K562 (cell line): ENCODE measurements at regions not wholly inside any gene's neighbourhood (a gene's known extent, or its start where the extent isn't known, plus 50 kb on each side); places are given as distances from the start of the nearest gene placed in this dataset.
A peak's percentile ranks its signal among the peaks of the same experiment; 100 is the strongest.
"Not testable (repeated sequence)": the region's sequence is repeated elsewhere in the genome, so short reads cannot be mapped to it uniquely, and the experiment has no call there.

Experiments used
- ATAC-seq: fragments of 200-7000 bp; cut with Tn5 transposase; 3 replicates; pipeline ENCODE4 v1.9.1; 2020; ENCODE audit warnings: moderate library complexity
- BruUV-seq: library from RNA; stranded (reverse); fragments of 400-500 nt; replicated peaks from 2 replicates; lab custom pipeline; 2021; lab: Mats Ljungman, UMichigan
- CTCF ChIA-PET: fragments of 300-600 bp; formaldehyde crosslinking; extraction: SDS; loops from one replicate; lab custom pipeline; 2021; ENCODE audit warnings: low intra/inter-chr PET ratio; lab: Yijun Ruan, JAX
- POLR2A ChIA-PET: fragments of 300-600, 350-650 bp; sonication (Branson Sonifier 250); formaldehyde crosslinking; extraction: SDS; loops from one replicate; lab custom pipeline; 2021; ENCODE audit warnings: antibody characterized with exemption, inconsistent platforms; lab: Yijun Ruan, JAX
- DNase-seq, 4 experiments: peaks; one replicate each; pipeline versions ENCODE4 v3.0.0 to v3.0.0-alpha.2; 2011 to 2018; ENCODE audit warnings: low spot score in 3 of 4, mixed read lengths in 3 of 4; ENCODE audit errors: extremely low read depth in 1 of 4
- FAIRE-seq: peaks from 2 replicates; lab custom pipeline; 2011; peaks lifted over from hg19 to GRCh38; lab: Jason Lieb, UNC
- H2AFZ ChIP-seq: 2 replicates; pipeline ENCODE4 v1.6.0; 2011; ENCODE audit warnings: low read depth, low read length, control low read depth, inconsistent platforms
- H3K27ac ChIP-seq: fragments of 200-600 bp; 3 replicates; pipeline ENCODE4 v1.8.0; 2011; ENCODE audit warnings: low read depth, mild to moderate bottlenecking, control low read depth, inconsistent platforms, low read length, moderate library complexity, mixed read lengths; ENCODE audit errors: extremely low read depth
- H3K27me3 ChIP-seq, 2 experiments: fragments of 300-600 bp in 1 of 2; 2 replicates in 1 of 2; 3 replicates in 1 of 2; pipeline versions ENCODE4 v1.6.0 to v1.8.0; 2011; ENCODE audit warnings: inconsistent platforms in 2 of 2, low read length in 2 of 2, mild to moderate bottlenecking in 1 of 2, mixed read lengths in 1 of 2, moderate library complexity in 1 of 2; ENCODE audit not compliant: control insufficient read depth in 2 of 2, insufficient read depth in 2 of 2
- H3K36me3 ChIP-seq: fragments of 300-600 bp; 3 replicates; pipeline ENCODE4 v1.8.0; 2011; ENCODE audit warnings: mild to moderate bottlenecking, low read length, inconsistent platforms; ENCODE audit not compliant: control insufficient read depth, insufficient read depth
- H3K4me1 ChIP-seq, 2 experiments: fragments of 200-600 bp in 1 of 2; replicated peaks in 1 of 2; 2 replicates in 1 of 2; 3 replicates in 1 of 2; pipeline versions ENCODE4 v1.5.1 to v1.8.0; 2011; ENCODE audit warnings: inconsistent platforms in 2 of 2, low read length in 2 of 2, mild to moderate bottlenecking in 1 of 2, mixed read lengths in 1 of 2, moderate library complexity in 1 of 2; ENCODE audit not compliant: control insufficient read depth in 2 of 2, insufficient read depth in 2 of 2
- H3K4me2 ChIP-seq: 2 replicates; pipeline ENCODE4 v1.6.1; 2011; ENCODE audit warnings: low read length, control low read depth, inconsistent platforms, mixed read lengths; ENCODE audit not compliant: insufficient read depth
- H3K4me3 ChIP-seq: fragments of 200-600 bp; sonication (generic), shearing (Covaris generic); 2 replicates; pipeline ENCODE4 v1.5.1; 2016; ENCODE audit warnings: control low read depth, inconsistent platforms
- H3K79me2 ChIP-seq: fragments of 200-600 bp; 3 replicates; pipeline ENCODE4 v1.8.0; 2011; ENCODE audit warnings: low read length, inconsistent platforms; ENCODE audit not compliant: control insufficient read depth, insufficient read depth
- H3K9ac ChIP-seq, 2 experiments: 2 replicates each; pipeline versions ENCODE4 v1.6.0 to v1.6.1; 2011; ENCODE audit warnings: low read depth in 2 of 2, low read length in 2 of 2, control low read depth in 1 of 2, inconsistent platforms in 1 of 2, mild to moderate bottlenecking in 1 of 2, mixed read lengths in 1 of 2; ENCODE audit not compliant: insufficient read depth in 1 of 2
- H3K9me1 ChIP-seq: one replicate; pipeline ENCODE4 v1.6.0; 2011; ENCODE audit warnings: inconsistent platforms, mild to moderate bottlenecking, low read length, moderate library complexity; ENCODE audit not compliant: control insufficient read depth, insufficient read depth
- H3K9me3 ChIP-seq: replicated peaks from 2 replicates; pipeline ENCODE4 v1.5.1; 2011; ENCODE audit warnings: low read depth, low read length, inconsistent platforms; ENCODE audit not compliant: control insufficient read depth, insufficient read depth
- H4K20me1 ChIP-seq: replicated peaks from 2 replicates; pipeline ENCODE4 v1.6.1; 2011; ENCODE audit warnings: low read length, inconsistent platforms, mixed read lengths; ENCODE audit not compliant: control insufficient read depth, insufficient read depth
- ATF1 ChIP-seq, 2 experiments: fragments of 450-650 bp in 1 of 2; IDR thresholded peaks; 2 replicates each; pipeline ENCODE4 v1.6.1; 2016; ENCODE audit warnings: missing compliant biosample characterization in 1 of 2, missing genetic modification characterization in 1 of 2
- ATF3 ChIP-seq, 2 experiments: fragments of 450-650 bp in 1 of 2; sonication (generic) in 1 of 2; formaldehyde crosslinking in 1 of 2; IDR thresholded peaks in 1 of 2; conservative IDR thresholded peaks in 1 of 2; 2 replicates each; pipeline versions ENCODE4 v1.6.1 to v1.8.1; 2016 to 2023; ENCODE audit warnings: mild to moderate bottlenecking in 2 of 2, moderate library complexity in 2 of 2, inconsistent platforms in 1 of 2, missing genetic modification reagents in 1 of 2
- CBFA2T2 ChIP-seq: fragments of 450-650 bp; conservative IDR thresholded peaks from 2 replicates; pipeline ENCODE4 v1.6.1; 2017; ENCODE audit warnings: mild to moderate bottlenecking
- CXXC5 ChIP-seq: fragments of 250-450 bp; sonication (Bioruptor Pico); IDR thresholded peaks from 2 replicates; pipeline ENCODE4 v1.8.0; 2022; ENCODE audit warnings: inconsistent platforms, mild to moderate bottlenecking, moderate library complexity
- KDM1A ChIP-seq, 2 experiments: fragments of 450-650 bp; IDR thresholded peaks; 2 replicates each; pipeline ENCODE4 v1.6.1; 2016; ENCODE audit warnings: mild to moderate bottlenecking in 2 of 2
- NFIC ChIP-seq: fragments of 450-650 bp; IDR thresholded peaks from 2 replicates; pipeline ENCODE4 v1.6.1; 2017; ENCODE audit warnings: mild to moderate bottlenecking, inconsistent platforms
- RBM25 ChIP-seq: fragments of 200-400 bp; formaldehyde crosslinking; IDR thresholded peaks from 2 replicates; pipeline ENCODE4 v1.6.1; 2018; ENCODE audit warnings: low read length, low read depth, moderate library complexity; ENCODE audit not compliant: severe bottlenecking
- SMARCA4 ChIP-seq: fragments of 450-650 bp; IDR thresholded peaks from 2 replicates; pipeline ENCODE4 v1.6.1; 2016
- TCF3 ChIP-seq: sonication (generic); formaldehyde crosslinking; IDR thresholded peaks from 2 replicates; pipeline ENCODE4 v1.4.0; 2020; ENCODE audit warnings: mild to moderate bottlenecking, missing genetic modification reagents
- TEAD4 ChIP-seq, 2 experiments: sonication (generic) in 1 of 2; formaldehyde crosslinking in 1 of 2; IDR thresholded peaks; 2 replicates each; pipeline versions ENCODE4 v1.6.1 to v1.8.0; 2012 to 2022; ENCODE audit warnings: borderline replicate concordance in 1 of 2, inconsistent platforms in 1 of 2, low read length in 1 of 2, mild to moderate bottlenecking in 1 of 2, missing genetic modification reagents in 1 of 2
- ZNF146 ChIP-seq: IDR thresholded peaks from one replicate; pipeline ENCODE4 v1.6.1; 2018; ENCODE audit warnings: missing compliant biosample characterization; ENCODE audit not compliant: unreplicated experiment
- WGBS: fragments of 100-300 bp; shearing (Covaris generic); methylation state at CpG from one replicate; pipeline ENCODE4 v1.1.6; 2016; ENCODE audit warnings: low coverage, mixed read lengths; ENCODE audit not compliant: insufficient coverage; ENCODE audit errors: missing lambda C conversion rate; 5-methylcytosine and 5-hydroxymethylcytosine counted together
- in situ Hi-C: fragments of 300-500 bp; cut with MboI; formaldehyde crosslinking; loops from 4 replicates; pipeline ENCODE4 v1.15.0; 2018; ENCODE audit warnings: inconsistent platforms, mixed read lengths
- intact Hi-C: fragments of 100-400 bp; cut with micrococcal nuclease; formaldehyde crosslinking; loops from 2 replicates; pipeline ENCODE4 v1.14.2; 2022

GRCh38 chr1:208351838-208352237 lies 107.7 kb upstream of the PLXNA2 start (continued):
- TF ChIP-seq ATF3 (IDR thresholded peaks at IDR 0.05) (peak; percentile 92), ATF3 (CRISPR knock-in tag; conservative IDR thresholded peaks at IDR 0.05) (no peak), TCF3 (CRISPR knock-in tag) (peak; percentile 36), CBFA2T2 (peak; percentile 30), ATF1 (CRISPR knock-in tag; IDR thresholded peaks at IDR 0.05) (no peak), ATF1 (tag; IDR thresholded peaks at IDR 0.05) (0 out of 2 replicates have a peak, but pooled peaks have one; percentile 33), NFIC (0 out of 2 replicates have a peak, but pooled peaks have one; percentile 18), TEAD4 (IDR thresholded peaks at IDR 0.05; ENCODE audit: low read length) (peak; percentile 85), TEAD4 (CRISPR knock-in tag; IDR thresholded peaks at IDR 0.05; ENCODE audit: borderline replicate concordance) (no peak), CXXC5 (CRISPR knock-in tag) (0 out of 2 replicates have a peak, but pooled peaks have one; percentile 18), KDM1A (IDR thresholded peaks at IDR 0.05) (0 out of 4 replicates have a peak, but pooled peaks of 1 of the 2 experiments have one; percentile 11), SMARCA4 (peak; percentile 32; the same call in 1 of the 2 replicates)
- TF ChIP-seq, all 486 proteins: peak for 25

GRCh38 chr1:208353797-208354196 lies 109.6 kb upstream of the PLXNA2 start:
- H2AFZ ChIP-seq, CTCF ChIA-PET, BruUV-seq, FAIRE-seq, ATAC-seq, H4K20me1 ChIP-seq, H3K4me1 ChIP-seq, H3K4me3 ChIP-seq, H3K79me2 ChIP-seq, H3K27ac ChIP-seq, DNase-seq, H3K4me2 ChIP-seq, H3K36me3 ChIP-seq, H3K9me3 ChIP-seq, intact Hi-C loops, H3K9me1 ChIP-seq, H3K27me3 ChIP-seq, in situ Hi-C loops, H3K9ac ChIP-seq: not testable (repeated sequence)
- WGBS = 4% methylated on average over 5 of the region's 5 CpGs
- POLR2A ChIA-PET = interaction anchor here (0.6 kb wide), 1 partner anchor 36 kb away, joined by 3 read pairs; no protein-coding TSS in a partner anchor
- TF ChIP-seq ZNF146 (CRISPR knock-in tag) = peak; percentile 89
- TF ChIP-seq RBM25 = peak; percentile 63
